Uterus (tissue), 3 donors: ENCODE measurements at regions not wholly inside any gene's neighbourhood (a gene's known extent, or its start where the extent isn't known, plus 50 kb on each side); places are given as distances from the start of the nearest gene placed in this dataset.

Source experiments
- DNase-seq, 2 donors: peaks; one replicate each; pipeline ENCODE4 v3.0.0-alpha.2; 2019 to 2020
- H3K27ac ChIP-seq, 2 donors: fragments of 200-600 bp; sonication (generic); 1 replicate in 1 of 2; 2 replicates in 1 of 2; pipeline ENCODE4 v1.5.1; 2016 to 2018
- H3K27me3 ChIP-seq, 2 donors: fragments of 200-600 bp; sonication (generic); one replicate each; pipeline ENCODE4 v1.5.1; 2018 to 2019; ENCODE audit warnings: control low read depth in 1 of 2
- H3K36me3 ChIP-seq, 2 donors: fragments of 200-600 bp; sonication (generic); one replicate each; pipeline ENCODE4 v1.5.1; 2019; ENCODE audit warnings: control low read depth in 1 of 2
- H3K4me1 ChIP-seq, 2 donors: fragments of 200-600 bp; sonication (generic); one replicate each; pipeline ENCODE4 v1.5.1; 2018 to 2019; ENCODE audit warnings: control low read depth in 1 of 2
- H3K4me3 ChIP-seq, 2 donors: fragments of 200-600 bp; sonication (generic); 1 replicate in 1 of 2; 2 replicates in 1 of 2; pipeline ENCODE4 v1.5.1; 2018 to 2019; ENCODE audit warnings: mild to moderate bottlenecking in 1 of 2
- H3K9me3 ChIP-seq, 2 donors: fragments of 200-600 bp; sonication (generic); one replicate each; pipeline ENCODE4 v1.5.1; 2019; ENCODE audit warnings: control low read depth in 1 of 2
- CTCF ChIP-seq, 4 experiments: fragments of 200-600 bp in 2 of 4; fragments of 450-650 bp in 2 of 4; sonication (generic) in 2 of 4; IDR thresholded peaks; one replicate each; pipeline ENCODE4 v1.5.1; 2016 to 2019; ENCODE audit warnings: antibody characterized with exemption in 4 of 4, mild to moderate bottlenecking in 2 of 4, moderate library complexity in 1 of 4
- POLR2A ChIP-seq, 2 donors: fragments of 450-650 bp; IDR thresholded peaks; one replicate each; pipeline ENCODE4 v1.6.1; 2016; ENCODE audit warnings: antibody characterized with exemption in 2 of 2, mild to moderate bottlenecking in 1 of 2, moderate library complexity in 1 of 2
- intact Hi-C: fragments of 100-400 bp; cut with DNase I; formaldehyde crosslinking; loops from one replicate; pipeline ENCODE4 v1.15.1; 2023; ENCODE audit warnings: low total_unique reads
- donor health status: DM: yes; HTN: yes; CAD: no.

DNA sequence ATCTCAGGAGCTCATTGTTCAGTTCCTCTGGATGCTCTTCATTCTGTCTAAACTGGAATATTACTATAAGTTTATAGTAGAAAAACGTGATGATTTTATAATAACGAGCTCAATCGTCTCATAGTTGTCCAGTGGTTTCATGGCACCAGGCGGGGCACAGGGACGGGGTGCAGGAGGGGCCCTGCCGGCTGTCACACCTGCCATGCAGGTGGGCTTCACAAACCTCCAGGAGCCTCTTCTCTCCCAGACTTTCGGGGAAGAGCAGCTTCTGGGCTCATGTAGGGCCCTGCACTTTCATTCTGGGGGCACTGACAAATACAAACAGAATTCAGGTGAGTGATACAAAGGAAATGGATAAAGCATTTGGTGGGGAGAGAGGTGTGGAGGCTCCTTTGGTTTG lies 146.9 kb upstream of the KLF6 start:
- DNase-seq = no peak
- no peak overlapping the region for H3K27ac ChIP-seq
- no peaks in the 10 kb centered on the region for H3K9me3 ChIP-seq
- no peak for TF ChIP-seq POLR2A (IDR thresholded peaks at IDR 0.05)
- no peak for TF ChIP-seq CTCF (IDR thresholded peaks at IDR 0.05)
- no peaks in the 10 kb centered on the region for H3K27me3 ChIP-seq
- H3K4me3 ChIP-seq = no peak overlapping the region
- intact Hi-C loops = no loop called here
- H3K4me1 ChIP-seq = peaks cover 0 to 7% of the 10 kb centered on the region in 2 donors
- H3K36me3 ChIP-seq = no peaks in the 10 kb centered on the region

DNA sequence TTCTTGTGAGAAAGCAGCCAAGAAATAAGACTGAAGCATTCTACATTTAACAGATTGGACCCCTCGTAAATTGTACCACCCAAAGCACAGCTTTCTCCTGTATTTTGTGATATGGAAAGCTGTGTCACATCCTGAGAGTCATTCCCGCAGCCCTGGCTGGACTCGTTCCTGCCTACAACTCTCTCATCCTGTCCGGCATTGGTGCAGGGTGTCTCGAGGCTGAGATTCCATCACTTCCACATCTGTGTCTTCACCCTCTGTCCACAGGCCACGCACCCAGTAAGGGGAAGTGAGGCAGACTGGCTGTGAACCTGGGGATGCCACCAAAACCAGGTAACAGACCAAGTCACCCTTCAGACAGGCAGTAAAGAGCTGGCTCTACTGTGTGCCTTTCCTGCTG lies 146.2 kb upstream of the KLF6 start:
- no peak overlapping the region for H3K4me3 ChIP-seq
- H3K27ac ChIP-seq = no peak overlapping the region
- no peaks in the 10 kb centered on the region for H3K27me3 ChIP-seq
- intact Hi-C loops = no loop called here
- peaks cover 0 to 3% of the 10 kb centered on the region in 2 donors for H3K4me1 ChIP-seq
- H3K9me3 ChIP-seq = no peaks in the 10 kb centered on the region
- no peak for TF ChIP-seq POLR2A (IDR thresholded peaks at IDR 0.05)
- TF ChIP-seq CTCF (IDR thresholded peaks at IDR 0.05) = no peak
- no peak for DNase-seq
- H3K36me3 ChIP-seq = no peaks in the 10 kb centered on the region

DNA sequence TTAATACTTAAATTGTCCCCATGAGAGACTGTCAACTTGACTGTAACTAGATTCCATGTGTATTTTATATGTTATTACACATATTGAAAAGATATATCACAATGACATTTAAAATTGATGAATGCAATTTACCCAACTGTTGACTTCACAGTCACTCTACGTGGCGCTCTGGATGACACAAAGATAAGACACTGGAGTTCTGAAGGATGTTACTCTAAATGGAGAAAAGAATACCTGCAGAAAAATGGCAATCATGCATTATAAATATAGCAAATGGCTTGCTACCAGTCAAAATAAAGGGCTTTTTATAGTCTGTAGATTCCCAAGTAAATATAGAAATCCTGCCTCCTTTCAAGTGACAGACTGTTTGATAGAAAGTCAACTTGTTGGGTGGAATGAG lies 143.6 kb upstream of the KLF6 start:
- Histone ChIP-seq H3K27me3 (no peaks in the 10 kb centered on the region), H3K36me3 (no peaks in the 10 kb centered on the region), H3K4me3 (no peak overlapping the region), H3K27ac (no peak overlapping the region), H3K4me1 (no peaks in the 10 kb centered on the region), H3K9me3 (no peaks in the 10 kb centered on the region)
- intact Hi-C loops = no loop called here
- no peak for TF ChIP-seq CTCF (IDR thresholded peaks at IDR 0.05)
- no peak for TF ChIP-seq POLR2A (IDR thresholded peaks at IDR 0.05)
- no peak for DNase-seq

DNA sequence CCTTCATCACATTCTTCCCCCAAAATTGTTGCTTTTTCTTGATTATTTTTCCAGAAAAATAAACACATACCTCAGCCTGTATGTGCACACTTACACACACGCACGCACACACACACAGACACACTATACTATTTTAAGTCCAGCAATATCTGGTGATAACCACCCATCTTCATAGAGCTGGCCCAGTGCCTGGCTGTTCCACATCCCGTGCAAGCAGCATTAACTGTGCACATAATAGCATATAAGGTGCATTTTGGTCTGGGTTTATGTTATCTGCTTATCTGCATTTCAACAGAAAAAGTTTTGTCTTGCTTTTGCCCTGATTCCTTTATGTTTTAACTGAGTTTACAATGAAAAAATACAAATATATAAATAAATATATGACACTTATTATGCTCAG lies 143.1 kb upstream of the KLF6 start:
- Histone ChIP-seq H3K4me3 (no peak overlapping the region), H3K4me1 (no peaks in the 10 kb centered on the region), H3K36me3 (no peaks in the 10 kb centered on the region), H3K9me3 (no peaks in the 10 kb centered on the region), H3K27ac (no peak overlapping the region), H3K27me3 (no peaks in the 10 kb centered on the region)
- intact Hi-C loops = no loop called here
- TF ChIP-seq CTCF (IDR thresholded peaks at IDR 0.05) (no peak), POLR2A (IDR thresholded peaks at IDR 0.05) (no peak)
- no peak for DNase-seq

GRCh38 chr10:3926675-3927525 lies 141.9 kb upstream of the KLF6 start:
- TF ChIP-seq POLR2A (IDR thresholded peaks at IDR 0.05) = no peak
- TF ChIP-seq CTCF (IDR thresholded peaks at IDR 0.05) = no peak
- Histone ChIP-seq H3K9me3 (no peaks in the 10 kb centered on the region), H3K4me1 (no peaks in the 10 kb centered on the region), H3K27me3 (no peaks in the 10 kb centered on the region), H3K4me3 (no peak overlapping the region), H3K27ac (no peak overlapping the region), H3K36me3 (no peaks in the 10 kb centered on the region)
- intact Hi-C loops = no loop called here
- DNase-seq = no peak
